Activated T-cell treated with anti-CD3 and anti-CD28 coated beads, Interleukin-2, amount 50 U/mL, for 24 hours (primary cell): ENCODE measurements at regions not wholly inside any gene's neighbourhood (a gene's known extent, or its start where the extent isn't known, plus 50 kb on each side); places are given as distances from the start of the nearest gene placed in this dataset.

Experiments
- DNase-seq: peaks from one replicate; pipeline ENCODE4 v3.0.0-alpha.2; 2020
- H3K27ac Mint-ChIP-seq: 2 replicates; pipeline ENCODE4 v1.8.0; 2020; ENCODE audit warnings: mild to moderate bottlenecking, mixed read lengths
- H3K27me3 Mint-ChIP-seq: 2 replicates; pipeline ENCODE4 v1.8.0; 2020; ENCODE audit warnings: mixed read lengths
- H3K36me3 Mint-ChIP-seq: 2 replicates; pipeline ENCODE4 v1.8.0; 2020; ENCODE audit warnings: low read depth, mixed read lengths
- H3K4me1 Mint-ChIP-seq: 2 replicates; pipeline ENCODE4 v1.8.0; 2020; ENCODE audit warnings: low read depth, mixed read lengths
- H3K4me3 Mint-ChIP-seq: 2 replicates; pipeline ENCODE4 v1.8.0; 2020; ENCODE audit warnings: mild to moderate bottlenecking, moderate library complexity, mixed read lengths
- H3K9me3 Mint-ChIP-seq: 2 replicates; pipeline ENCODE4 v1.8.0; 2020; ENCODE audit warnings: mixed read lengths

GRCh38 chr2:34419856-34420255 lies 820.8 kb upstream of the FAM98A start:
- H3K4me1 Mint-ChIP-seq = no peaks in the 10 kb centered on the region
- no peak for DNase-seq
- H3K9me3 Mint-ChIP-seq = peaks cover 10% of the 10 kb centered on the region
- no peak overlapping the region for H3K27ac Mint-ChIP-seq
- no peak overlapping the region for H3K4me3 Mint-ChIP-seq
- no peaks in the 10 kb centered on the region for H3K36me3 Mint-ChIP-seq
- no peaks in the 10 kb centered on the region for H3K27me3 Mint-ChIP-seq

GRCh38 chr2:34416856-34417255 lies 817.8 kb upstream of the FAM98A start:
- H3K4me3 Mint-ChIP-seq = no peak overlapping the region
- H3K4me1 Mint-ChIP-seq = no peaks in the 10 kb centered on the region
- H3K27me3 Mint-ChIP-seq = no peaks in the 10 kb centered on the region
- no peak overlapping the region for H3K27ac Mint-ChIP-seq
- no peaks in the 10 kb centered on the region for H3K36me3 Mint-ChIP-seq
- H3K9me3 Mint-ChIP-seq = peaks cover 10% of the 10 kb centered on the region
- DNase-seq = no peak

GRCh38 chr2:34414856-34415255 lies 815.8 kb upstream of the FAM98A start:
- no peaks in the 10 kb centered on the region for H3K36me3 Mint-ChIP-seq
- no peaks in the 10 kb centered on the region for H3K27me3 Mint-ChIP-seq
- H3K4me3 Mint-ChIP-seq = no peak overlapping the region
- no peak overlapping the region for H3K27ac Mint-ChIP-seq
- no peaks in the 10 kb centered on the region for H3K4me1 Mint-ChIP-seq
- no peak for DNase-seq
- H3K9me3 Mint-ChIP-seq = peaks cover 8% of the 10 kb centered on the region

- H3K27me3 Mint-ChIP-seq = no peaks in the 10 kb centered on the region
- H3K4me3 Mint-ChIP-seq = no peak overlapping the region
These were observed 809.0 kb upstream of the FAM98A start for GRCh38 chr2:34408100-34408499.

GRCh38 chr2:34403512-34403911 lies 804.4 kb upstream of the FAM98A start:
- Mint-ChIP-seq H3K9me3 (no peaks in the 10 kb centered on the region), H3K27ac (no peak overlapping the region), H3K4me3 (no peak overlapping the region), H3K36me3 (no peaks in the 10 kb centered on the region), H3K27me3 (no peaks in the 10 kb centered on the region), H3K4me1 (no peaks in the 10 kb centered on the region)
- DNase-seq = no peak

More at GRCh38 chr2:34408100-34408499, 809.0 kb upstream of the FAM98A start:
- Mint-ChIP-seq H3K27ac (no peak overlapping the region), H3K4me1 (no peaks in the 10 kb centered on the region), H3K36me3 (no peaks in the 10 kb centered on the region), H3K9me3 (no peaks in the 10 kb centered on the region)
- DNase-seq = no peak

GRCh38 chr2:34402376-34402775 lies 803.3 kb upstream of the FAM98A start:
- H3K27me3 Mint-ChIP-seq = no peaks in the 10 kb centered on the region
- no peaks in the 10 kb centered on the region for H3K4me1 Mint-ChIP-seq
- H3K4me3 Mint-ChIP-seq = no peak overlapping the region
- no peaks in the 10 kb centered on the region for H3K9me3 Mint-ChIP-seq
- DNase-seq = no peak
- no peaks in the 10 kb centered on the region for H3K36me3 Mint-ChIP-seq
- no peak overlapping the region for H3K27ac Mint-ChIP-seq

- H3K36me3 Mint-ChIP-seq = no peaks in the 10 kb centered on the region
- no peak overlapping the region for H3K27ac Mint-ChIP-seq
- H3K9me3 Mint-ChIP-seq = peaks cover under 1% of the 10 kb centered on the region
- no peaks in the 10 kb centered on the region for H3K4me1 Mint-ChIP-seq
- no peak overlapping the region for H3K4me3 Mint-ChIP-seq
- no peaks in the 10 kb centered on the region for H3K27me3 Mint-ChIP-seq
- no peak for DNase-seq
These were observed 802.1 kb upstream of the FAM98A start for GRCh38 chr2:34401186-34401585.

- Mint-ChIP-seq H3K27ac (no peak overlapping the region), H3K4me1 (no peaks in the 10 kb centered on the region), H3K36me3 (no peaks in the 10 kb centered on the region), H3K27me3 (no peaks in the 10 kb centered on the region), H3K9me3 (peaks cover 10% of the 10 kb centered on the region), H3K4me3 (no peak overlapping the region)
- DNase-seq = no peak
These were observed 789.3 kb upstream of the FAM98A start for GRCh38 chr2:34388446-34388845.

- Mint-ChIP-seq H3K4me3 (no peak overlapping the region), H3K9me3 (peaks cover 10% of the 10 kb centered on the region), H3K27me3 (no peaks in the 10 kb centered on the region), H3K4me1 (no peaks in the 10 kb centered on the region), H3K27ac (no peak overlapping the region), H3K36me3 (no peaks in the 10 kb centered on the region)
- DNase-seq = no peak
These were observed 788.4 kb upstream of the FAM98A start for GRCh38 chr2:34387536-34387935.

GRCh38 chr2:34379586-34379985 lies 780.5 kb upstream of the FAM98A start:
- no peak for DNase-seq
- H3K27me3 Mint-ChIP-seq = no peaks in the 10 kb centered on the region
- H3K36me3 Mint-ChIP-seq = no peaks in the 10 kb centered on the region
- H3K9me3 Mint-ChIP-seq = peaks cover 6% of the 10 kb centered on the region
- no peak overlapping the region for H3K27ac Mint-ChIP-seq
- H3K4me3 Mint-ChIP-seq = no peak overlapping the region
- no peaks in the 10 kb centered on the region for H3K4me1 Mint-ChIP-seq

GRCh38 chr2:34373586-34374233 lies 774.6 kb upstream of the FAM98A start:
- Mint-ChIP-seq H3K36me3 (no peaks in the 10 kb centered on the region), H3K27me3 (no peaks in the 10 kb centered on the region), H3K4me1 (no peaks in the 10 kb centered on the region), H3K9me3 (peaks cover 3% of the 10 kb centered on the region), H3K27ac (no peak overlapping the region), H3K4me3 (no peak overlapping the region)
- no peak for DNase-seq

- Mint-ChIP-seq H3K9me3 (peaks cover 3% of the 10 kb centered on the region), H3K27ac (no peak overlapping the region), H3K36me3 (no peaks in the 10 kb centered on the region), H3K27me3 (no peaks in the 10 kb centered on the region), H3K4me3 (no peak overlapping the region), H3K4me1 (no peaks in the 10 kb centered on the region)
- DNase-seq = no peak
These were observed 773.9 kb upstream of the FAM98A start for GRCh38 chr2:34372967-34373366.

- Mint-ChIP-seq H3K27me3 (no peaks in the 10 kb centered on the region), H3K27ac (no peak overlapping the region), H3K36me3 (no peaks in the 10 kb centered on the region), H3K4me3 (no peak overlapping the region), H3K9me3 (peaks cover 3% of the 10 kb centered on the region), H3K4me1 (no peaks in the 10 kb centered on the region)
- DNase-seq = no peak
These were observed 772.6 kb upstream of the FAM98A start for GRCh38 chr2:34371711-34372110.

GRCh38 chr2:34368304-34368703 lies 769.2 kb upstream of the FAM98A start:
- Mint-ChIP-seq H3K4me3 (no peak overlapping the region), H3K27me3 (no peaks in the 10 kb centered on the region), H3K27ac (no peak overlapping the region), H3K36me3 (no peaks in the 10 kb centered on the region), H3K4me1 (no peaks in the 10 kb centered on the region), H3K9me3 (no peaks in the 10 kb centered on the region)
- DNase-seq = no peak

- Mint-ChIP-seq H3K9me3 (no peaks in the 10 kb centered on the region), H3K36me3 (no peaks in the 10 kb centered on the region), H3K27ac (no peak overlapping the region), H3K27me3 (no peaks in the 10 kb centered on the region), H3K4me1 (no peaks in the 10 kb centered on the region), H3K4me3 (no peak overlapping the region)
- DNase-seq = no peak
These were observed 766.8 kb upstream of the FAM98A start for GRCh38 chr2:34365932-34366331.

GRCh38 chr2:34365512-34365911 lies 766.4 kb upstream of the FAM98A start:
- no peaks in the 10 kb centered on the region for H3K4me1 Mint-ChIP-seq
- no peak overlapping the region for H3K4me3 Mint-ChIP-seq
- no peak overlapping the region for H3K27ac Mint-ChIP-seq
- no peaks in the 10 kb centered on the region for H3K27me3 Mint-ChIP-seq
- DNase-seq = no peak
- no peaks in the 10 kb centered on the region for H3K9me3 Mint-ChIP-seq
- no peaks in the 10 kb centered on the region for H3K36me3 Mint-ChIP-seq
